ENCODE measurements at regions not wholly inside any gene's neighbourhood (a gene's known extent, or its start where the extent isn't known, plus 50 kb on each side); places are given as distances from the start of the nearest gene placed in this dataset.

DNA sequence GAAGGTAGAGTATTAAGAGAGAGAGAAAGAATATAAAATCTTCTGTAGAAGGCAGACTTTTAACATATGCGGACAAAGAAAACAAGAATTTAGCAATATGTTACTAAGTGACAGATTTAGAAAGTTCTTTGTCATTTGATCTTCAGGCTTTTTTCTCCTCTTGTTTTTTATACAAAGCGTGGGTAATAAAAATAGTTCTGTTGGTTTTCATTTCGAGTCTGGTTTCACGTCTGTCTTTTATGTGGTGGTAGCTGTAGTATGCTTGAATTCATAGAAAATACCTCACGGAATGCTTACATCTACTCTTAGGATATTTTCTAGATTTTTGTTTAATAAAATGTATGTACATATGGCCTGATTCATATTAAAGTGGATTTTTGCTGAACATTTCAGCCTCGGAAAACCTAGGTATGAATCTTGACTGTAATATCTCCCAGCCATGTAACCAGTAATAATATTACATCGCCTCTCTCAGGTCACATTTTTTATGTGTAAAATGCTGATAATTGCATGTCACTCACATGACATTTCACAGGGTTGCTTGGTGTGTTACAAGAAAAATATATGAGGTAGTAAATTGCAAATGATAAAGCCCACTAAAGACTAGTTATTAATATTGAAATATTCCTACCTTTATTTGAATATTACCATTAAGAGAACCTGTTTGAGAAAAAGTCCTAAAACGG lies 72.5 kb upstream of the TAF11L2 start:
- 5% methylated on average over 8 of the region's 8 CpGs for WGBS (ENCODE audit: insufficient coverage, low coverage, missing lambda C conversion rate)
- ATAC-seq (no peak), FAIRE-seq (no peak), DNase-seq (ENCODE audit: extremely low read depth in 1 of 4, low spot score in 3 of 4) (no peak)
- H4K20me1 ChIP-seq (replicated peaks; ENCODE audit: control insufficient read depth, insufficient read depth, low read length) = no peaks in the 10 kb centered on the region
- H3K9me3 ChIP-seq (replicated peaks; ENCODE audit: control insufficient read depth, insufficient read depth, low read depth, low read length) = no peaks in the 10 kb centered on the region
- in situ Hi-C loops (cut with MboI) = no loop called here
- no peak overlapping the region for H2AFZ ChIP-seq (ENCODE audit: low read depth, low read length)
- no peak overlapping the region for H3K27ac ChIP-seq (ENCODE audit: extremely low read depth, low read depth, low read length)
- no peaks in the 10 kb centered on the region for H3K36me3 ChIP-seq (ENCODE audit: control insufficient read depth, insufficient read depth, low read length)
- H3K4me1 ChIP-seq (replicated peaks in 1 of 2; ENCODE audit: control insufficient read depth in 2 of 2, insufficient read depth in 2 of 2, low read length in 2 of 2) = no peaks in the 10 kb centered on the region
- H3K9ac ChIP-seq (ENCODE audit: insufficient read depth in 1 of 2, low read depth in 2 of 2, low read length in 2 of 2) = no peak overlapping the region
- no peaks in the 10 kb centered on the region for H3K27me3 ChIP-seq (ENCODE audit: control insufficient read depth in 2 of 2, insufficient read depth in 2 of 2, low read length in 2 of 2)
- ChIA-PET POLR2A (no interaction called here), CTCF (ENCODE audit: low intra/inter-chr PET ratio) (no interaction called here)
- intact Hi-C loops (cut with micrococcal nuclease) = no loop called here
- BruUV-seq (replicated peaks) = no TSS peak
- H3K9me1 ChIP-seq (ENCODE audit: control insufficient read depth, insufficient read depth, low read length) = no peaks in the 10 kb centered on the region
- no peaks in the 10 kb centered on the region for H3K79me2 ChIP-seq (ENCODE audit: control insufficient read depth, insufficient read depth, low read length)
- TF ChIP-seq RBM15 (IDR thresholded peaks at IDR 0.05; ENCODE audit: insufficient read depth, low read length) = no peak
- no peak for TF ChIP-seq E2F1 (CRISPR knock-in tag; IDR thresholded peaks at IDR 0.05)
- TF ChIP-seq PPARD (CRISPR knock-in tag; IDR thresholded peaks at IDR 0.05) = no peak
- TF ChIP-seq, protein P1, sequence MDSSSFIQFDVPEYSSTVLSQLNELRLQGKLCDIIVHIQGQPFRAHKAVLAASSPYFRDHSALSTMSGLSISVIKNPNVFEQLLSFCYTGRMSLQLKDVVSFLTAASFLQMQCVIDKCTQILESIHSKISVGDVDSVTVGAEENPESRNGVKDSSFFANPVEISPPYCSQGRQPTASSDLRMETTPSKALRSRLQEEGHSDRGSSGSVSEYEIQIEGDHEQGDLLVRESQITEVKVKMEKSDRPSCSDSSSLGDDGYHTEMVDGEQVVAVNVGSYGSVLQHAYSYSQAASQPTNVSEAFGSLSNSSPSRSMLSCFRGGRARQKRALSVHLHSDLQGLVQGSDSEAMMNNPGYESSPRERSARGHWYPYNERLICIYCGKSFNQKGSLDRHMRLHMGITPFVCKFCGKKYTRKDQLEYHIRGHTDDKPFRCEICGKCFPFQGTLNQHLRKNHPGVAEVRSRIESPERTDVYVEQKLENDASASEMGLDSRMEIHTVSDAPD (CRISPR knock-in tag; IDR thresholded peaks at IDR 0.05) = no peak
- TF ChIP-seq WHSC1 (IDR thresholded peaks at IDR 0.05; ENCODE audit: low read length) = no peak
- H3K4me2 ChIP-seq (ENCODE audit: insufficient read depth, low read length) = no peak overlapping the region
- H3K4me3 ChIP-seq = no peak overlapping the region

All from K562 (cell line).